ENCODE measurements at regions not wholly inside any gene's neighbourhood (a gene's known extent, or its start where the extent isn't known, plus 50 kb on each side); places are given as distances from the start of the nearest gene placed in this dataset.

GRCh38 chr5:110853267-110853666 lies 114.5 kb downstream of the SLC25A46 start:
- TF ChIP-seq CTCF (IDR thresholded peaks at IDR 0.05; ENCODE audit: insufficient read depth, low read length, poor library complexity, severe bottlenecking): no peak
- H3K27me3 ChIP-seq (replicated peaks; ENCODE audit: control insufficient read depth, insufficient read depth, low read length): no peaks in the 10 kb centered on the region
- no peak for DNase-seq (ENCODE audit: extremely low read depth, insufficient read length)
- H3K36me3 ChIP-seq (ENCODE audit: control insufficient read depth, insufficient read depth, low read length): no peaks in the 10 kb centered on the region
- H3K4me3 ChIP-seq (replicated peaks; ENCODE audit: low read depth, low read length): no peak overlapping the region

GRCh38 chr5:110854200-110854599 lies 115.4 kb downstream of the SLC25A46 start:
- no peak for TF ChIP-seq CTCF (IDR thresholded peaks at IDR 0.05; ENCODE audit: insufficient read depth, low read length, poor library complexity, severe bottlenecking)
- Histone ChIP-seq H3K4me3 (replicated peaks; ENCODE audit: low read depth, low read length) (no peak overlapping the region), H3K36me3 (ENCODE audit: control insufficient read depth, insufficient read depth, low read length) (no peaks in the 10 kb centered on the region), H3K27me3 (replicated peaks; ENCODE audit: control insufficient read depth, insufficient read depth, low read length) (no peaks in the 10 kb centered on the region)
- DNase-seq (ENCODE audit: extremely low read depth, insufficient read length): no peak

- Histone ChIP-seq H3K36me3 (ENCODE audit: control insufficient read depth, insufficient read depth, low read length) (no peaks in the 10 kb centered on the region), H3K4me3 (replicated peaks; ENCODE audit: low read depth, low read length) (no peak overlapping the region), H3K27me3 (replicated peaks; ENCODE audit: control insufficient read depth, insufficient read depth, low read length) (no peaks in the 10 kb centered on the region)
- TF ChIP-seq CTCF (IDR thresholded peaks at IDR 0.05; ENCODE audit: insufficient read depth, low read length, poor library complexity, severe bottlenecking): no peak
- DNase-seq (ENCODE audit: extremely low read depth, insufficient read length): no peak
Measured at GRCh38 chr5:110855961-110856360, 117.2 kb downstream of the SLC25A46 start.

GRCh38 chr5:110865400-110866094 lies 126.7 kb downstream of the SLC25A46 start:
- Histone ChIP-seq H3K27me3 (replicated peaks; ENCODE audit: control insufficient read depth, insufficient read depth, low read length) (no peaks in the 10 kb centered on the region), H3K4me3 (replicated peaks; ENCODE audit: low read depth, low read length) (no peak overlapping the region), H3K36me3 (ENCODE audit: control insufficient read depth, insufficient read depth, low read length) (no peaks in the 10 kb centered on the region)
- DNase-seq (ENCODE audit: extremely low read depth, insufficient read length): no peak
- peak; percentile 59 for TF ChIP-seq CTCF (IDR thresholded peaks at IDR 0.05; ENCODE audit: insufficient read depth, low read length, poor library complexity, severe bottlenecking)

- H3K27me3 ChIP-seq (replicated peaks; ENCODE audit: control insufficient read depth, insufficient read depth, low read length): no peaks in the 10 kb centered on the region
- no peak overlapping the region for H3K4me3 ChIP-seq (replicated peaks; ENCODE audit: low read depth, low read length)
- TF ChIP-seq CTCF (IDR thresholded peaks at IDR 0.05; ENCODE audit: insufficient read depth, low read length, poor library complexity, severe bottlenecking): no peak
- no peak for DNase-seq (ENCODE audit: extremely low read depth, insufficient read length)
- H3K36me3 ChIP-seq (ENCODE audit: control insufficient read depth, insufficient read depth, low read length): no peaks in the 10 kb centered on the region
Measured at GRCh38 chr5:110869927-110870326, 131.1 kb downstream of the SLC25A46 start.

GRCh38 chr5:110872200-110872599 lies 133.4 kb downstream of the SLC25A46 start:
- Histone ChIP-seq H3K4me3 (replicated peaks; ENCODE audit: low read depth, low read length) (no peak overlapping the region), H3K36me3 (ENCODE audit: control insufficient read depth, insufficient read depth, low read length) (no peaks in the 10 kb centered on the region), H3K27me3 (replicated peaks; ENCODE audit: control insufficient read depth, insufficient read depth, low read length) (no peaks in the 10 kb centered on the region)
- no peak for TF ChIP-seq CTCF (IDR thresholded peaks at IDR 0.05; ENCODE audit: insufficient read depth, low read length, poor library complexity, severe bottlenecking)
- DNase-seq (ENCODE audit: extremely low read depth, insufficient read length): no peak

Measured in GM06990 (cell line).